IPS-18a (cell line): ENCODE measurements at regions not wholly inside any gene's neighbourhood (a gene's known extent, or its start where the extent isn't known, plus 50 kb on each side); places are given as distances from the start of the nearest gene placed in this dataset.

Experiments used
- H3K27ac ChIP-seq: one replicate; pipeline ENCODE4 v1.5.1; 2013; ENCODE audit warnings: low read length
- H3K27me3 ChIP-seq: one replicate; pipeline ENCODE4 v1.6.1; 2013; ENCODE audit warnings: mild to moderate bottlenecking, low read length; ENCODE audit not compliant: control insufficient read depth, insufficient read depth
- H3K36me3 ChIP-seq: one replicate; pipeline ENCODE4 v1.6.1; 2013; ENCODE audit warnings: low read depth, low read length; ENCODE audit not compliant: control insufficient read depth
- H3K4me1 ChIP-seq: one replicate; pipeline ENCODE4 v1.6.1; 2013; ENCODE audit warnings: low read depth, low read length; ENCODE audit not compliant: control insufficient read depth
- H3K4me3 ChIP-seq: one replicate; pipeline ENCODE4 v1.5.1; 2013; ENCODE audit warnings: low read length
- H3K9ac ChIP-seq: one replicate; pipeline ENCODE4 v1.6.1; 2013; ENCODE audit warnings: mild to moderate bottlenecking, low read length, moderate library complexity
- H3K9me3 ChIP-seq: one replicate; pipeline ENCODE4 v1.6.1; 2013; ENCODE audit warnings: low read depth, low read length; ENCODE audit not compliant: control insufficient read depth

DNA sequence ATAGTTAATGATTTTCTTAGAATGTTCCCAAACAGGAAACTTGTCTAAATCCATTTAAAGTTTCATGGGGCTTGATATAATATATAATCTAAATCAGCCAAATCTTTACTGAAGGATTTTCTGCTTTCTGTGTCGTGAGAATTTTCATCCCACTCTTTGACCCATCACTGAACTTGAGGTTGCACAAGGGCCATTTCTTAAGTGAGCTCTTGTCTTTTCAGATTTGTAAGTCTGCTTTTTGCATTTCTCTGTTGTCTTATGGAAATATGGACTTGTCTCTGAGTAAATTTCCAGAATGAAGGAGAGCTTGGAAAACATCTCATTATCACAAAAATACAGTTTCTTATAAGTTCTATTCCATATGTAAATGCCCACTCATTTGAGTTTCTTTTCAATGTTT, 149.2 kb upstream of the ARRDC3 start:
- Histone ChIP-seq H3K36me3 (no peaks in the 10 kb centered on the region), H3K27ac (no peak overlapping the region), H3K27me3 (no peaks in the 10 kb centered on the region), H3K9ac (no peak overlapping the region), H3K4me1 (no peaks in the 10 kb centered on the region), H3K4me3 (no peak overlapping the region), H3K9me3 (no peaks in the 10 kb centered on the region)

DNA sequence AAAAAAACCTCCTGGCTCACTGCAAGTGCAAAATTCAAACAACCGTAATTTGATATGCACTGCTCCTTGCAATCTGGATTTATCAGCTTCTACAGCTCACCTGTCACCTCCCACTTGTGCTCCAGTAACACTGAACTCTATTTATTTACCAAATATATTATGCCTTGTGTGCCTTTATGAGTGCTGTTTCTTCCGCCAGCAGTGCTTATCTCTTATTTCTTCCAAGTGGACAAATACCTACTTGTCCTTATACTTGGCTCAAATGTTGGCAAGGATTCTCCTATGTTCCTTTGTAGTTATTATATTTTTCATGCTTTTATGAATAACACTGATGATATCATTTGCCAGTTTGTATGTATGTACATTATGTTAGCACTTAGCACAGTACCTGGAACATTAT, 145.7 kb upstream of the ARRDC3 start:
- Histone ChIP-seq H3K9me3 (no peaks in the 10 kb centered on the region), H3K4me3 (no peak overlapping the region), H3K36me3 (no peaks in the 10 kb centered on the region), H3K9ac (no peak overlapping the region), H3K27ac (no peak overlapping the region), H3K27me3 (no peaks in the 10 kb centered on the region), H3K4me1 (no peaks in the 10 kb centered on the region)

DNA sequence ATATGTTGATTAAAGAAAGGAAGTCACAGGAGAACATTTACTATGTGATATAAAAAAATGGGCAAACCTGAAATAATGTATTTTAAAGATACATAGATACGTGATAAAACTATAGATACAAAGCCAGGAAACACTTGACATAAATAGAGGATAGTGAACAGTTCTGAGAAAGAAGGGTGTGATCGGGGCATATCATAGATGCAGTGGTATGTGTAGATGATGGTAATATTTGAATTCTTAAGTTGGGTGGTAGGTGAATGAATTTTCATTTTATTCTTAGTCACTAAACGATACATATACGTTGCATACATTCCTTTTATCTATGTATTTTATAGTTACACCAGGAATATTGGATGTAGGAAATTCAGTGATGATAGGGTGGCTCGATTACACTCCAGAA, 138.7 kb upstream of the ARRDC3 start:
- Histone ChIP-seq H3K36me3 (no peaks in the 10 kb centered on the region), H3K9me3 (no peaks in the 10 kb centered on the region), H3K4me1 (no peaks in the 10 kb centered on the region), H3K9ac (no peak overlapping the region), H3K4me3 (no peak overlapping the region), H3K27ac (no peak overlapping the region), H3K27me3 (no peaks in the 10 kb centered on the region)

DNA sequence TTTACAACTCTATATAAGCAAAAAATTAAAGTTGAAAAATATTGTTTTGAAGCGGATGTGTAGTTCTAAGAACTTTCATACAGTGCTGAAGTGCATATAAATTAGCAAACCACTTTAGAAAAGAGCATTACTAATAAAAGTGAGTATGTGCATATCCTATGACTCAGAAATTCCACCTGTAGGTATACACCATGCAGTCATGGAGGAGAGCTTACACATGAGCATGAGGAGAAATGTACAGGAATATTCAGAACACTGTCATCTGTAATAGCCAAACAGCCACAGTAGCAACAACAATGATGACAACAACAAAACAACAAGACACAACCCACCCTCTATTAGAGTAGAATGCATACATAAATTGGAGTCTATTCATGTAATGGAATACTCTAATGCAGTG, 138.2 kb upstream of the ARRDC3 start:
- no peaks in the 10 kb centered on the region for H3K4me1 ChIP-seq
- H3K27me3 ChIP-seq, result no peaks in the 10 kb centered on the region
- H3K36me3 ChIP-seq, result no peaks in the 10 kb centered on the region
- no peaks in the 10 kb centered on the region for H3K9me3 ChIP-seq
- no peak overlapping the region for H3K9ac ChIP-seq
- no peak overlapping the region for H3K27ac ChIP-seq
- H3K4me3 ChIP-seq, result no peak overlapping the region

DNA sequence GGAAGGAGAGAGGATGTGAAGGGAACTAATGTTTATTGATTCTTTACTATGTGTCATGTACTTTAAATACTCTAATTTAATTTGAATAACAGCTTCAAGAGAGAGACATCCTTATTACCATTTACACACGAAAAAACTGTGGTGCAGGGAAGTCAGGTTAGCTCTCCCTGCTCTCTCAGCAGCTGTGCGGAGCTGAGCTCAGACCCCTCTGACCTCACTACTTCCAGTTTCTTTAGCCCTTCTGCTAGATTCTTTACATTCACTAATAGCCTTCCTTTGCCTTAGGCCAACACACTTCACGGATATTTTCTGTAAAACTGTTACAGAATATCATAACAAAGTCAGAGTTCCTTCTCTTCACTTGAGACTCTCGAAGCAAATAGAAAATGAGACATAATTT, 131.3 kb upstream of the ARRDC3 start:
- Histone ChIP-seq H3K9ac (no peak overlapping the region), H3K4me3 (no peak overlapping the region), H3K9me3 (no peaks in the 10 kb centered on the region), H3K36me3 (no peaks in the 10 kb centered on the region), H3K4me1 (no peaks in the 10 kb centered on the region), H3K27ac (no peak overlapping the region), H3K27me3 (no peaks in the 10 kb centered on the region)

DNA sequence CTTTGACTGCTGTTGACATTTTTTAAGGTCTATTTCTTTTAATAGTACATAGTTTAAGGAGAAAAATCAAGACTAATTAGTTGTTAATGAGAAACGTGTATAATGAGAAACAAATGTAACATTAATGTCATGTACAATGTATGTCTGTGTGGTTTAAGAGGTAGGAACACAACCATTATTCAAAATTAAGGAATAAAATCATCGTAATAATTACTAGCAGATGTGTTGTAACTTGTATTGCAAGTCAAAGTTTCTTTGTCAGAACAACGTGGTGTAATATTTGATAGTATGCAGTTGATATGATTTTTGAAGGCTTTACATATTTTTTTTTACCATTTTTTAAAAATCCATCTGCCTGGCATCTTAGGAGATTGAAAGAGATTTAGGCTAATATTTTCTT, 120.2 kb upstream of the ARRDC3 start:
- H3K9me3 ChIP-seq, result no peaks in the 10 kb centered on the region
- no peak overlapping the region for H3K4me3 ChIP-seq
- no peaks in the 10 kb centered on the region for H3K36me3 ChIP-seq
- no peaks in the 10 kb centered on the region for H3K4me1 ChIP-seq
- H3K27ac ChIP-seq, result no peak overlapping the region
- H3K9ac ChIP-seq, result no peak overlapping the region
- no peaks in the 10 kb centered on the region for H3K27me3 ChIP-seq

DNA sequence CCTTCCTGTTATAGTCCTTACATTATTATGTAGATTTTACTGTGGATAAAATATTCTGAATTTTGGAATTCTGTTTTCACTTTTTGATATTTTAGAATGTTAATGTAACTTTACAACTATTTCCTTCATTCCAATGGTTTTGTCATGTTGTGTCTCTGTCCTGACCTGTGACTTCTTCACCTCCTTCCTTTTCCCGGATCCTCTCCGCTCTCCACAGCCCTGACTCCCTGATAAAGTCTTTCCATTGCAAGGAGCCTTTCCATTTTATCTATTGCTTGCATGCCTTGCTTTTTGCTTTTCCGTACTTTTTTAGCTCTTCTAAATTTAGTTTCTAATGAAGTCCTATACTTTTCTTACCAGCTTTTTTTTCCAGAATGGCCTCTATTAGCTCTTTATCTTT, 117.6 kb upstream of the ARRDC3 start:
- Histone ChIP-seq H3K9me3 (no peaks in the 10 kb centered on the region), H3K9ac (no peak overlapping the region), H3K27me3 (no peaks in the 10 kb centered on the region), H3K36me3 (no peaks in the 10 kb centered on the region), H3K27ac (no peak overlapping the region), H3K4me1 (no peaks in the 10 kb centered on the region), H3K4me3 (no peak overlapping the region)

DNA sequence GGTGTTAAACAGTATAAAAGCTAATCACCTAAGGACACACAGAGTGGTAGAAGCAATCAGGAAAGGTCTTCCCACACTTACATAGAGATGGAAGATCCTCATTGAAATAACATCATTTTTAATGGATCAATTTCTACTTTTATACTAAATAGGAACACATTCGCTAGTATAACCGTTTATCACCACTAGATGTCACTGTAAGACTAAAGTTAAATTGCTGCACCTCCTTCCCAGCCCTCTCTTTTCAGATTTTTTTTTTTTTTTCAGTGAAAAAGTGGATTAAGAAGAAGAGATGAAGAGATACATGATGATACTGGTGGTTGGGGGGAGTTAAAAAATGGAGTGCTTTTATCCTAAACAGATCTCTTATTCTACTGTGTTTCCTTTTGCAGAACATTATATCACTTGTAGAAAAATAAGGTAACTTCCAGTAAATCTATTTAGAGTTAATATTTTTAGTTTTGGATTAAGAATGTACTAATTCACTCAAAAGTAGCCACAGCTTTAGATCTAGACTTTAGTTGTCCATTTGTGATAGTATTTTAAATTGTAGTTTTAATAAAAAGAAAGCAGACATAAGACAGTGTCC, 116.9 kb upstream of the ARRDC3 start:
- Histone ChIP-seq H3K27ac (no peak overlapping the region), H3K9ac (no peak overlapping the region), H3K27me3 (no peaks in the 10 kb centered on the region), H3K9me3 (no peaks in the 10 kb centered on the region), H3K36me3 (no peaks in the 10 kb centered on the region), H3K4me1 (peaks cover 6% of the 10 kb centered on the region), H3K4me3 (no peak overlapping the region)

DNA sequence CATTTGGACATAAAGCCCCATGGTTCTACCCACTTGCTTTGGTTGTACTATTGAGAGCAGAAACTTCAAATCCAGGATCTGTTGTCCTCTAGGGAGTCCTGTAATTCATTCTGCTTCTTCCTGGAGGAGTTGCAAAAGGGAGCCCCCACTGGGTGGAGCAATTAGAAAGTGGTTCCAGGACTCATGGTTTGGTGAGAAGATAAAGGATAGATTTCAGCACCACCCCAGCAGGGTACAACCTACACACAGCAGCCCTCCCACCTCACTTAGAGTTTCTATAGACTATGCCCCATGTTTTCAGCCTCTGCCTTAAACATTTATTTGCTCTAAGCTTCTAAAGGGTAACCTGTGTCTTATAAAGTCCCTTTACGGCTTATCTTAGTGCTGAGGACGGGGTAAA, 112.6 kb upstream of the ARRDC3 start:
- Histone ChIP-seq H3K4me1 (peaks cover 12% of the 10 kb centered on the region), H3K36me3 (no peaks in the 10 kb centered on the region), H3K9me3 (no peaks in the 10 kb centered on the region), H3K27me3 (no peaks in the 10 kb centered on the region), H3K27ac (no peak overlapping the region), H3K9ac (no peak overlapping the region), H3K4me3 (no peak overlapping the region)

DNA sequence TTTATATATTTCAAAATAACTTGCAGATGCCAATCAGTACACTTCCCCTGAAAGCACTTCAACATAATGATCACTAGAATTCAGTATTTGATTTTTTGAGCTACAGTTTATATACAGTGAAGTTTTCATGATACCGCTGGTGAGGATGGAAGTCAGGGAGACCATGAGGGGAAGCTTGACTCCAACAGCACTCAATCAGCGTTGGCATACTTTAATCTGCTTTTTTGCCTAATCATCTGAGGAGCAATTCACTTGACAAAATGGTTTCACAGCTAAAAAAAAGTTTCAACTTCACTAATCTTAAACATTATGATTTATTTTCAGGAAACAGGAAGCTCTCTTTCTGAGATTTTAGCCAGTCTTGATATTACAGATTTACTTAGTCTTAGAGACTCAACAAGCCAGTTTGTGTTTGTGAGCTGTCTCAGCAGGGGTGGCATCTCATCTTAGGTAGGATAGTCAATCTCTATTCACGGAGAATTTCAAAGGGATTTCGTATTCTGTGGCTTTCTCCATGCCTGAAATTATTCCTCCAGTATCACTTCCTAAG, 111.4 kb upstream of the ARRDC3 start:
- no peak overlapping the region for H3K4me3 ChIP-seq
- no peaks in the 10 kb centered on the region for H3K27me3 ChIP-seq
- H3K27ac ChIP-seq, result no peak overlapping the region
- no peaks in the 10 kb centered on the region for H3K36me3 ChIP-seq
- H3K9me3 ChIP-seq, result no peaks in the 10 kb centered on the region
- no peak overlapping the region for H3K9ac ChIP-seq
- H3K4me1 ChIP-seq, result peaks cover 12% of the 10 kb centered on the region

DNA sequence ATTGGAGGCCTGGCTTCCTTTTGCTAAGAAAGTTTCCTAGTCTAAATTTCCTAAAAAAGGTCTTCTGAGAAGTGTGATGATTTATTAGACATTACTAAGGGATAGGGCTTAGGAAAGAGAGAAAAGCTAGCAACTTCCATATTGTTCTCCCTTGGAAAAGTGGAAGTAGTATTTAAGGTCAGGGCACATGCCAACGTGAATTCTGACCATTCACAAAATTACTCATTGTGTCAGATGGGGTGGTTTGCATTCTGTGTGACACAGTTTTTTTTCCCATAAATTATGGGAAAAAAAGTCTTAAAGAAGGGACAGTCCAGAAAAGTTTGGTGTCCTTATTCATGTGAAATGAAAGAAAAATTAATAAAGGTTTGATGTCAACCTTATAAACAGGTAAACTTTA, 110.0 kb upstream of the ARRDC3 start:
- Histone ChIP-seq H3K27ac (no peak overlapping the region), H3K9ac (no peak overlapping the region), H3K9me3 (no peaks in the 10 kb centered on the region), H3K36me3 (no peaks in the 10 kb centered on the region), H3K27me3 (no peaks in the 10 kb centered on the region), H3K4me3 (no peak overlapping the region), H3K4me1 (peaks cover 12% of the 10 kb centered on the region)

DNA sequence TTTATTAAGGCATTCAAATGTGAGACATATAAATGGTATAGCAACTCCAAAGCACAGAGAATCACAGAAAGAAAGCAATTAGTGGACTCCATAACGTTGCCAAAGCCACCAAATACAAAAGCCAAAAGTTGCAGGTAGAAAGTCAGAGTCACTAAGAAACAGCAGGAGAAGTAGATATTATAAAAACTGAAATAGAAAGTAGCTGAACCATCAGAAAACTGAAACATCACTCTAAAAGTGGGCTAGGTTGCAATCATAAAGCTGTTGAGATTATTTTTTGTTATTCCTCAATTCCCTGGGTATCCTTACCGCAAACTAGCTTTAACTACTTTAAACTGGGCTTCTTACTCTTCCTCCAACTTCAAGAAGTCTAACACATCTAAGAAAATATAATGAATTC, 108.1 kb upstream of the ARRDC3 start:
- Histone ChIP-seq H3K9me3 (no peaks in the 10 kb centered on the region), H3K4me3 (no peak overlapping the region), H3K27me3 (no peaks in the 10 kb centered on the region), H3K27ac (no peak overlapping the region), H3K36me3 (no peaks in the 10 kb centered on the region), H3K9ac (no peak overlapping the region), H3K4me1 (peaks cover 12% of the 10 kb centered on the region)
